ENCODE measurements at regions not wholly inside any gene's neighbourhood (a gene's known extent, or its start where the extent isn't known, plus 50 kb on each side); places are given as distances from the start of the nearest gene placed in this dataset.

DNA sequence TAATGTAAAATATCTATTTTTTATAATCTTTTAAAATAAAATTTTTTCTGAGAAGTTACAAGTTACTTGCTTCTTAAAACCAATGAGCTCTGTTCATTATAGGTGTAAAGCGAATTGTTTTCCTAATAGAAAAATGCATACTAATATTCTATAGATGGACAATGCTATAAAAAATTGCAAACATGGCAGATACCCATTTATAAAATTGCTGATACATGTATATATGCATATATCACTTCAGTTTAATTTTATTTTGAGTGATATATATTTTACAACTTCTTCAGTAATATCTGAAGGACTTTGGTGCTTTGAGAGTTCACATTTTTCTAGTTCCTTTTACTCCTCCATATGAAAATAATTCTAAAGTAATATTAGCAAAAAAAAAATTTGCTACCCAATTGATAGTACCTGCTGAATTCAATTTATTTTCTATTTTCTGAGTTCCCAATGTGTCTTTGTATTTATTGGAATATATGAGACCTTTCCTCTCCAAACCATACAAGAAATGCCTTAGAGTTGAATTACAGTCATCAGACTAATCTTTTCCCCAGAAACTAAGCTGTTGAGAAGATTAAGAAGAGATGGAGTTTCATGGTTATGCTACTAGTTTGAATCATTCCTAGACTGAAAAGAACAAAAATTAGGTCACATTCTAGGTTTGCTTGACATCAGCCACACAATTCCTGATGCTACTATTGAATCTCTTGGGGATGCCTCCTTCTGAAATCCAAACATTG lies 1937.5 kb upstream of the SEL1L start:
- WGBS = 94% methylated on average over 1 of the region's 1 CpG

DNA sequence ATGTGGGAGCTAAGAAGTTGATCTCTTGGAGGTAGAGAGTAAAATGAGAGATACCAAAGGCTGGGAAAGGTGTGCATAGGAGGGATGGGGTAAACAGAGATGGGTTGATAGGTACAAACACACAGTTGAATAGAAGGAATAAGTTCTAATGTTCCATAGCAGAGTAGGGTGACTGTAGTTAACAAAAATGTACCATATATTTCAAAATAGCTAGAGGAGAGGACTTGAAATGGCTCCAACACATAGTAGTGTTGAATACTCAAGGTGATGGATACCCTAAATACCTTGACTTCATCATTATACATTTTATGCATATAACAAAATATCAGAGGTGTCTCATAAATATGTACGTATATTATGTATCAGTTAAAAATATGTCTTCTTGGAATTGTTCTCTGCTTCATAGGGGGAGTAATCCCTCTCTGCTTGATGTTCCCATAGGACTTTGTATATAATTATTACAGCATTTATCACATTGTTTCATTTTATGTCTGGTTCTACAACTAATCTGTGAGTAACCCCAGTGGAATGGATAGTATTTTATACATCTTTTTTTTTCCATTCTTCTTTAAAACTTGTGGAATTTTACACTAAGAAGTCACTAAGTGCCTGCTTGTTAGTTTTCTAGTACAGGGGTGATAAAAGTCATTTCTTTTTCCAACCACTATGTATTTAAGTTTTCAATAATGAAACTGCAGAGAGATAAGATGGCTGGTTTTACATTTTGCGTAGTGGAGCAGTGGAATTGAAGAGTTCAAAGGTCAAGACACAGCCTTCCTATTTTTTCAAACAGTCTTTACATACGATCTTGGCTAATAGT lies 1940.0 kb upstream of the SEL1L start:
- Histone ChIP-seq H3K27ac (ENCODE audit: low read depth in 1 of 2, low read length in 1 of 2) (no peak overlapping the region), H3K4me3 (ENCODE audit: low read length in 2 of 2) (no peak overlapping the region), H3K4me1 (ENCODE audit: control insufficient read depth in 2 of 2, insufficient read depth in 2 of 2, low read length in 2 of 2) (no peaks in the 10 kb centered on the region), H3K27me3 (ENCODE audit: control insufficient read depth in 2 of 2, insufficient read depth in 1 of 2, low read length in 1 of 2) (no peaks in the 10 kb centered on the region), H3K9me3 (ENCODE audit: control insufficient read depth in 2 of 2, insufficient read depth in 1 of 2, low read length in 1 of 2) (no peaks in the 10 kb centered on the region), H3K36me3 (ENCODE audit: control insufficient read depth in 2 of 2, insufficient read depth in 2 of 2, low read length in 1 of 2) (no peaks in the 10 kb centered on the region)
- DNase-seq (ENCODE audit: low read depth in 6 of 9, low spot score in 9 of 9) = no peak
- 92% methylated on average over 3 of the region's 3 CpGs for WGBS

More for the DNA sequence above, 1937.5 kb upstream of the SEL1L start:
- H3K4me3 ChIP-seq (ENCODE audit: low read length in 2 of 2) = no peak overlapping the region
- H3K27me3 ChIP-seq (ENCODE audit: control insufficient read depth in 2 of 2, insufficient read depth in 1 of 2, low read length in 1 of 2) = no peaks in the 10 kb centered on the region
- no peaks in the 10 kb centered on the region for H3K9me3 ChIP-seq (ENCODE audit: control insufficient read depth in 2 of 2, insufficient read depth in 1 of 2, low read length in 1 of 2)
- H3K36me3 ChIP-seq (ENCODE audit: control insufficient read depth in 2 of 2, insufficient read depth in 2 of 2, low read length in 1 of 2) = no peaks in the 10 kb centered on the region
- no peaks in the 10 kb centered on the region for H3K4me1 ChIP-seq (ENCODE audit: control insufficient read depth in 2 of 2, insufficient read depth in 2 of 2, low read length in 2 of 2)
- DNase-seq (ENCODE audit: low read depth in 6 of 9, low spot score in 9 of 9) = no peak
- H3K27ac ChIP-seq (ENCODE audit: low read depth in 1 of 2, low read length in 1 of 2) = no peak overlapping the region

DNA sequence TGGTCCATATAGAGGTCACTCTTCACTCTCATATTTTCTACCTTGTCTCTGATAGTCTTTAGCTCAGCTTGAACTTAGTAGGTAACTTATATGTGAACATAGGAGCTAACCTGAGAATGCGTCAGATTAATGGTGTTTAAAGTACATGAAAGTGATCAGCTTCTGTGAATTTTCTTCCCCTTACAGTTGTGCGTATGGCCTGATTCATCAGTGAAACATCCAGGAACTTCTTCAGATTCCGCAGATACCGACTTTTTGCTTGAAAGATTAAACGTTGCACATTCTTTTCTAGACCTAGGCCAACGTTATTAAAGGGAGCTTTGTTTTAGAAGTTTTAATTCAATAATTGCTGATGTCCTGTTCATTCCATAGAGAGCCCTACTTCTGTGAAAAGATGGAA lies 1945.1 kb upstream of the SEL1L start:
- Histone ChIP-seq H3K27me3 (ENCODE audit: control insufficient read depth in 2 of 2, insufficient read depth in 1 of 2, low read length in 1 of 2) (no peaks in the 10 kb centered on the region), H3K9me3 (ENCODE audit: control insufficient read depth in 2 of 2, insufficient read depth in 1 of 2, low read length in 1 of 2) (no peaks in the 10 kb centered on the region), H3K27ac (ENCODE audit: low read depth in 1 of 2, low read length in 1 of 2) (no peak overlapping the region), H3K36me3 (ENCODE audit: control insufficient read depth in 2 of 2, insufficient read depth in 2 of 2, low read length in 1 of 2) (no peaks in the 10 kb centered on the region), H3K4me1 (ENCODE audit: control insufficient read depth in 2 of 2, insufficient read depth in 2 of 2, low read length in 2 of 2) (no peaks in the 10 kb centered on the region), H3K4me3 (ENCODE audit: low read length in 2 of 2) (no peak overlapping the region)
- WGBS = 96% methylated on average over 6 of the region's 6 CpGs
- DNase-seq (ENCODE audit: low read depth in 6 of 9, low spot score in 9 of 9) = no peak

DNA sequence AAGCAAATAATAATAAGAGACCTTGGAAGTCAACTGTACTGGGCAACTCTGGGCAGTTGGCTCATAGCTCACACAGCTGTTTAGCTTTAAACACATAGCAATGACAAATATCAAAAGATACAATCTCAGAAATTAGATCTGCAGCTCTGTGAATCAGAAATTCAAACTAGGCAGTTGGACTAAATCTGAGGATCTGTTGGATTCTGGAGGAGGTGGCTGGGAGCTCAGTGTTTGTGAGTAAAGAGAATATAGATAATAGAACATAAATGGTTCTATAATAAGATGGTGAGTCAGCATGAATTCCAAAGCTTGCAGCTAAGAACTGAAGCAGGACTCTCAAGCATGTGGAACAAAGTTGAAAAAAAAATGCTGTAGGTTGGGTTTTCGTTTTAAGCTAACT lies 1949.4 kb upstream of the SEL1L start:
- DNase-seq (ENCODE audit: low read depth in 6 of 9, low spot score in 9 of 9) = no peak
- 64% methylated on average over 1 of the region's 1 CpG for WGBS
- Histone ChIP-seq H3K27ac (ENCODE audit: low read depth in 1 of 2, low read length in 1 of 2) (no peak overlapping the region), H3K36me3 (ENCODE audit: control insufficient read depth in 2 of 2, insufficient read depth in 2 of 2, low read length in 1 of 2) (no peaks in the 10 kb centered on the region), H3K27me3 (ENCODE audit: control insufficient read depth in 2 of 2, insufficient read depth in 1 of 2, low read length in 1 of 2) (no peaks in the 10 kb centered on the region), H3K4me1 (ENCODE audit: control insufficient read depth in 2 of 2, insufficient read depth in 2 of 2, low read length in 2 of 2) (no peaks in the 10 kb centered on the region), H3K4me3 (ENCODE audit: low read length in 2 of 2) (no peak overlapping the region), H3K9me3 (ENCODE audit: control insufficient read depth in 2 of 2, insufficient read depth in 1 of 2, low read length in 1 of 2) (no peaks in the 10 kb centered on the region)

DNA sequence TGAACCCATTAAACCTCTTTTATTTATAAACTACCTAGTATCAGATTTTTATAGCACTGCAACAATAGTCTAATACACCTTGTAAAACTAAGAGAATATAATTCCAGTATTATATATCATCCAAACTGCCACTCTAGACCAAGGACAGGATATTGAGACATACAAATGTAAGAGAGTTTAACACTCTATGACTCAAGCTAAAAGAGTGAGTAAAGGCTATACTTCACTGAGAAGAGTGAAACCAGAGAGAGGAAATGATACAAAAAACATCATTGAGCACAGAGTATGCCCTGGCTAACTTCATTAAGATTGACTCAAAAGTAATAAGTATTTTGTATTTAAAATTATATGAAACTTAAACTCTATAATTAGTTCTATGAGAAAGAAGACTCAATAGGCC lies 1951.9 kb upstream of the SEL1L start:
- Histone ChIP-seq H3K36me3 (ENCODE audit: control insufficient read depth in 2 of 2, insufficient read depth in 2 of 2, low read length in 1 of 2) (no peaks in the 10 kb centered on the region), H3K27ac (ENCODE audit: low read depth in 1 of 2, low read length in 1 of 2) (no peak overlapping the region), H3K4me3 (ENCODE audit: low read length in 2 of 2) (no peak overlapping the region), H3K27me3 (ENCODE audit: control insufficient read depth in 2 of 2, insufficient read depth in 1 of 2, low read length in 1 of 2) (no peaks in the 10 kb centered on the region), H3K4me1 (ENCODE audit: control insufficient read depth in 2 of 2, insufficient read depth in 2 of 2, low read length in 2 of 2) (no peaks in the 10 kb centered on the region), H3K9me3 (ENCODE audit: control insufficient read depth in 2 of 2, insufficient read depth in 1 of 2, low read length in 1 of 2) (no peaks in the 10 kb centered on the region)
- DNase-seq (ENCODE audit: low read depth in 6 of 9, low spot score in 9 of 9) = no peak

DNA sequence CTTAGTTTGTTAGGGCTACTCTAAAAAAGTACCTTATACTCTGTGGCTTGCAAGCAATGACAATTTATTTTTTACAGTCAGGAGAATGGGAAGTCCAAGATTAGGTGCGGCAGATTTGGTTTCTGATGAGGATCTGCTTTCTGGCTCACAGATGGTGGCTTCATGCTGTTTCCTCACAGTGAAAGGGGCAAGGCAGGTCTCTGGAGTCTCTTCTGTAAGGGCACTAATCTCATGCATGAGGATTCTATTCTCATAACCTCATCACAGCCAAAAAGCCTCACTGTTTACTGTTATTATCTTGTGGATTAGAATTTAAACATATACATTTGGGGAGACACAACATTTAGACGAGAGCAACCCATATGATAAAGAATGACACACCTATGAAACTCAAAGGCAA lies 1957.4 kb upstream of the SEL1L start:
- H3K27me3 ChIP-seq (ENCODE audit: control insufficient read depth in 2 of 2, insufficient read depth in 1 of 2, low read length in 1 of 2) = no peaks in the 10 kb centered on the region
- no peaks in the 10 kb centered on the region for H3K9me3 ChIP-seq (ENCODE audit: control insufficient read depth in 2 of 2, insufficient read depth in 1 of 2, low read length in 1 of 2)
- H3K4me3 ChIP-seq (ENCODE audit: low read length in 2 of 2) = no peak overlapping the region
- DNase-seq (ENCODE audit: low read depth in 6 of 9, low spot score in 9 of 9) = no peak
- H3K27ac ChIP-seq (ENCODE audit: low read depth in 1 of 2, low read length in 1 of 2) = no peak overlapping the region
- 88% methylated on average over 2 of the region's 2 CpGs for WGBS
- no peaks in the 10 kb centered on the region for H3K36me3 ChIP-seq (ENCODE audit: control insufficient read depth in 2 of 2, insufficient read depth in 2 of 2, low read length in 1 of 2)
- H3K4me1 ChIP-seq (ENCODE audit: control insufficient read depth in 2 of 2, insufficient read depth in 2 of 2, low read length in 2 of 2) = no peaks in the 10 kb centered on the region

DNA sequence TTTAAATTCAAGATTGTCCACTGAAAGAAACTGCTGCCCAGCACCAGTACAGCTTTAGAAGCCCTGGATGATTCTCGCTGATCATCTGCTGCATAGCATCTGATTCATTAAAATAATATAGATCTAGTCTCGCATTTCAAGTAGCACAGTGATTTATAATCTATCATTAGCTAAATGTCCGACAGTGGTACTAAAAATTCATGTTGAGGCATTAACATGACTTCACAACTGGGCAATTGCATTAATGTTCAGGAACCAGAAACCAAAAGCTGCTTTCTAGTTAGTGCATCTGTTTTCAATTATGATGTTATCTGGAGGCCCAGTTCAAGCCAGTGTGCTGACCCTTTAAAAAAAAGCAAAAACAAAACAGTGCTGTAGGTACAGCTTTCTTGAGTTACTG lies 1987.2 kb upstream of the SEL1L start:
- Histone ChIP-seq H3K9me3 (ENCODE audit: control insufficient read depth in 2 of 2, insufficient read depth in 1 of 2, low read length in 1 of 2) (no peaks in the 10 kb centered on the region), H3K4me1 (ENCODE audit: control insufficient read depth in 2 of 2, insufficient read depth in 2 of 2, low read length in 2 of 2) (no peaks in the 10 kb centered on the region), H3K4me3 (ENCODE audit: low read length in 2 of 2) (no peak overlapping the region), H3K27ac (ENCODE audit: low read depth in 1 of 2, low read length in 1 of 2) (no peak overlapping the region), H3K27me3 (ENCODE audit: control insufficient read depth in 2 of 2, insufficient read depth in 1 of 2, low read length in 1 of 2) (no peaks in the 10 kb centered on the region), H3K36me3 (ENCODE audit: control insufficient read depth in 2 of 2, insufficient read depth in 2 of 2, low read length in 1 of 2) (no peaks in the 10 kb centered on the region)
- 93% methylated on average over 3 of the region's 3 CpGs for WGBS
- DNase-seq (ENCODE audit: low read depth in 6 of 9, low spot score in 9 of 9) = no peak

DNA sequence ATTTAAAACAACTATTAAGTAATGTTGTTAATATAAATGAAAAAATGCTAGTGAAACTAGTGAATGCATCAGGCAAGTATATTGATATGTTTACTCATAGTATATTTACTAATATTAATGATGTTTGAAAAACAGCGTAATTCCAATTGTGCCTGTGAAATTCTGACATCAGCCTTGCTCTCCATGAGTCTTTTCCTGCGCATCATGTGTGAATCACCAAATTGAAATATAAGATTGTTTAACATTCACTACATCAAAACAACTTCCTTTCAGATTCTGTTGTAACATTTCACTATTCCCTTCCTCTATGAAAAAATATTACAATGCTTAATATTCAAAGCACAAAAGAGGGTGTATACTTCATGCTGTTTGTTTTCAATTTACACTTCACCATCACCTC lies 1995.9 kb upstream of the SEL1L start:
- WGBS = 95% methylated on average over 2 of the region's 2 CpGs
- Histone ChIP-seq H3K27me3 (ENCODE audit: control insufficient read depth in 2 of 2, insufficient read depth in 1 of 2, low read length in 1 of 2) (no peaks in the 10 kb centered on the region), H3K4me1 (ENCODE audit: control insufficient read depth in 2 of 2, insufficient read depth in 2 of 2, low read length in 2 of 2) (no peaks in the 10 kb centered on the region)

DNA sequence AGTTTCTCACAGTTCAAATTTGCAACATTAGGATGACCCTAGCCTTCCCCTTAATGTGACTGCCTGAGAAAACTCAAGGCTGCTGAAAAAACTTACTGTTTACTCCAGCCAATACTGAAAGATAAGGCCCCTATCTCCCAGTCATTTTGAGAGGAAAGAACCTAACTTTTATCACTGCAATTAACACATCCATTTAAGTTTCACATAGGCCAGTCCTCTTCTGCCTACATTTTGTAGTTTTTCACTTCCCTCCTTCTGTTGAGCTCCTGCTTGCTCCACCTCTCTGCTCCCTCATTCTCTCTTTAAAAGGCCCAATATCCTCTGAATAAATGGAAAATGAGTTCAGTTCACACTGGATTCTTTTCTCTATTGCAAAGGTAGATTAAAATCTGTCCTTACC lies 1996.2 kb upstream of the FLRT2 start:
- Histone ChIP-seq H3K27me3 (ENCODE audit: control insufficient read depth in 2 of 2, insufficient read depth in 1 of 2, low read length in 1 of 2) (no peaks in the 10 kb centered on the region), H3K4me1 (ENCODE audit: control insufficient read depth in 2 of 2, insufficient read depth in 2 of 2, low read length in 2 of 2) (no peaks in the 10 kb centered on the region), H3K36me3 (ENCODE audit: control insufficient read depth in 2 of 2, insufficient read depth in 2 of 2, low read length in 1 of 2) (no peaks in the 10 kb centered on the region), H3K4me3 (ENCODE audit: low read length in 2 of 2) (no peak overlapping the region), H3K9me3 (ENCODE audit: control insufficient read depth in 2 of 2, insufficient read depth in 1 of 2, low read length in 1 of 2) (no peaks in the 10 kb centered on the region), H3K27ac (ENCODE audit: low read depth in 1 of 2, low read length in 1 of 2) (no peak overlapping the region)
- no peak for DNase-seq (ENCODE audit: low read depth in 6 of 9, low spot score in 9 of 9)

More for the DNA sequence above, 1995.9 kb upstream of the SEL1L start:
- no peaks in the 10 kb centered on the region for H3K36me3 ChIP-seq (ENCODE audit: control insufficient read depth in 2 of 2, insufficient read depth in 2 of 2, low read length in 1 of 2)
- H3K9me3 ChIP-seq (ENCODE audit: control insufficient read depth in 2 of 2, insufficient read depth in 1 of 2, low read length in 1 of 2) = no peaks in the 10 kb centered on the region
- no peak overlapping the region for H3K27ac ChIP-seq (ENCODE audit: low read depth in 1 of 2, low read length in 1 of 2)
- no peak for DNase-seq (ENCODE audit: low read depth in 6 of 9, low spot score in 9 of 9)
- no peak overlapping the region for H3K4me3 ChIP-seq (ENCODE audit: low read length in 2 of 2)

All from thymus (tissue), 11 donors.